ENCODE measurements at regions not wholly inside any gene's neighbourhood (a gene's known extent, or its start where the extent isn't known, plus 50 kb on each side); places are given as distances from the start of the nearest gene placed in this dataset.

GRCh38 chr2:66866331-66867062 is 431.6 kb downstream of the MEIS1 start:
- intact Hi-C loops (cut with DNase I) = no loop called here
- ATAC-seq (ENCODE audit: poor library complexity) (no peak), DNase-seq (no peak)

DNA sequence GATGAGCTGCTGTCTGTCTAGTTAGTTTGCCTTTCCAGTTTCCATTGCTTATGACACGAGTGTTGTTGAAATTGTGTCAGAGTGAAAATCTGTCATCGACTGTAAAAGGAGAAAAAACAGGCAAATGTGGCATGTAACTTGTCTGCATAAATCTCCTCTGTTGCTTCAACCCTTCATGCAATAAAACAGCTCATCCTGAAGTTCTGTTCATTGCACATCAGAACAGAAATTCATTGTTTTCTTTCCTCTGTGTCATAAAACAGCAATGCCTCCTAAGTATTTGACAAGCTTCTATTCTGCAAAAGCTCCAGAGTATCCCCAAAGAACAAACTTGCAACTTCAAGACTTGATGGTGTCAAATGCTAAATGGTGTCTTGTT is 432.1 kb downstream of the MEIS1 start:
- no peak for DNase-seq
- intact Hi-C loops (cut with DNase I) = no loop called here
- ATAC-seq (ENCODE audit: poor library complexity) = no peak

DNA sequence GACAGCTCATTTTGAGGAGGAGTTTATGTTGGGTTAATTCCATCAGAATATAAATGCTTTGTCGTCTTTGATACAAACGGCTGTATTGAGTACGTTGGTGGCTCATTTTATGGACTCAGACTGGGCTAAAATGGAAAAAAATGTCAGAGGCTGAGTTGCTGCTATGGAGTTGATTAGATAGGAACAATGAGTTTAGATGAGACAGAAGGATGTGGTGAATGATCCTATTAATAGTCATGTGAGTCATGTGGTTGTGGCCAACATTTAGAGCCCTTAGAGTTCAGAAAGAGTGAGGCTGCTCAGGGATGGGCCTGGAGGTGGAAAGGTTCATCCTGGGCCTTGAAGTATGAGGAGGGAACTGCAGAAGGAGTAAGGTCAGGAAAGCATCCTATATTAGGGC is 434.2 kb downstream of the MEIS1 start:
- DNase-seq (no peak), ATAC-seq (ENCODE audit: poor library complexity) (no peak)
- intact Hi-C loops (cut with DNase I) = no loop called here

DNA sequence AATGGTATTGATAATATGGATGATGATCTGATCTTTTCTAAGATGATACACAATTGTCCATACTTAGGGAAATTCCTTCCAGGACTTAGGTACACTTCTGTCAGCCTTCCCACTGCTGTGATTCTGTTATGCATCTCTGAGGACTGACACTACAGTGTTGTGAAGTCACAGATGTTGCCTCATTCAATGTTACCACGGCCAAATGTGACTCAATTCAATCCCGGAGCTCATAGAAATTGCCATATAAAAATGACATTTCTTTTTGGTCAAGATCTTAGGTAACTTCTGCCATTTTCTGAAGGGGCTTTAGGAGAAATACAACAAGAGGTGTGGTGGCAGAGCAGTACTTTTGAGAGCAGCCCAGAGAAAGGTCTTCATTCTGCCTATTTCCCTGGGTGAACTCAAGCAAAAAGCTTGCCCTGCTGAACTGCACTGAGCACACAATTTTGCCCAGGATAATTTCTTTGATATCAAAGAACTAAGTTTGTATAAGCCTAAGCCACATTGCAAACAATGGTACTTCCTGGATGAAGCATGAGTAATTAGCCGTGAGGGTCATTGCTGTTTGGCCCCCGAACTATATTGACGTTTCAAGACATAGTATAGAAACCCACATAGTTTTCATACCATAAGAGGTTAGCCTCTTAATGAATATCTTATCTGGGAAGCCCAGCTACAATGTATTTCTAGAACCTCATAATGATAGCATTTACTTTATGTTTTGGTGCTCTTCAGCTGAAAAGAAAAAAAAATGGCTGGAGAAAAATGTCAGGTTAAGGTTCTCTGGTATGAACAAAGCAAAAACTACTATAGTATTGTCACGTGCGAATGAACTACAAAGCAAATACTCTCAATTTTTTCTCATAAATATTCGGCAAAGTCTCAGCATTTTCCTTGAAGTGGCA is 437.4 kb downstream of the MEIS1 start:
- no peak for DNase-seq
- intact Hi-C loops (cut with DNase I) = no loop called here
- ATAC-seq (ENCODE audit: poor library complexity) = no peak

GRCh38 chr2:66872986-66873754 is 438.2 kb downstream of the MEIS1 start:
- intact Hi-C loops (cut with DNase I) = no loop called here
- ATAC-seq (ENCODE audit: poor library complexity) = no peak
- DNase-seq = no peak

DNA sequence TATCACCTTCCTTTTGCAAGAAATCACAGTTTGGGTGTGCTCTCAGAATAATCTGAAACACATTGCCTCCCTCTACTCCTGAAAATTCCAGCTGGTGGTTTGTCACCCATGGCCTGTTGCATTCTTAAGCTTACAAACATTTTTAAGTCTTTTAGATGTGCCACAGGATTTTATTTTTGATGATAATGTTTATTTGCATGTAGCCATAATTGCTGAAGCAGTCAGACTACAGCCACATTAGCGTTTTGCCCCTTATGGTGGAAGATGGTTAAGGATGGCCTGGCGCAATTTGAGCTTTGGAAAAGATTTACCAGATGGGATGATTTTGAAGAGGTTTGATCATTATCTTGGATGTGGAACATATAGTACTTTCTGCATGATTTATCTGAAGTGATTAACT is 439.5 kb downstream of the MEIS1 start:
- DNase-seq (no peak), ATAC-seq (ENCODE audit: poor library complexity) (no peak)
- intact Hi-C loops (cut with DNase I) = no loop called here

GRCh38 chr2:66875941-66876462 is 441.1 kb downstream of the MEIS1 start:
- ATAC-seq (ENCODE audit: poor library complexity) = no peak
- intact Hi-C loops (cut with DNase I) = no loop called here
- DNase-seq = no peak

GRCh38 chr2:66885775-66886383 is 451.0 kb downstream of the MEIS1 start:
- DNase-seq (no peak), ATAC-seq (ENCODE audit: poor library complexity) (no peak)
- intact Hi-C loops (cut with DNase I) = no loop called here

DNA sequence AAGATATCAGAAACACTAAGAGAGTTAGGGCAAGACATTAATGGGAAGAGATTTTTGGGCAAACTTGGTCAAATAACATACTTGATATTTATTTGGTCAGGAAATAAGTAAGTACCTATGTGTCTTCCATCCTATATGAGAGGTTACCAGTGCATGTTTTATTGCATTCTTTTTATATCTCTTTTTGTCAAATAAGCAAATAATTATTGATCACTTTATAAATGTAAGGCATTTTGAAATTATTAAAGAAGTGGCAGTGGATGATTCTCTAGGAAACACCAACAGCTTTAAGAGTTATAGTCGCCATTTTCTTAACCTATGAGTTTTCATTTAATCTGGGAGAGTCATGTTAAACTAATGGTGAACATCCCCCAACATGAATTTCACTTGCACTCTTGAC is 453.3 kb downstream of the MEIS1 start:
- DNase-seq = no peak
- intact Hi-C loops (cut with DNase I) = no loop called here
- no peak for ATAC-seq (ENCODE audit: poor library complexity)

DNA sequence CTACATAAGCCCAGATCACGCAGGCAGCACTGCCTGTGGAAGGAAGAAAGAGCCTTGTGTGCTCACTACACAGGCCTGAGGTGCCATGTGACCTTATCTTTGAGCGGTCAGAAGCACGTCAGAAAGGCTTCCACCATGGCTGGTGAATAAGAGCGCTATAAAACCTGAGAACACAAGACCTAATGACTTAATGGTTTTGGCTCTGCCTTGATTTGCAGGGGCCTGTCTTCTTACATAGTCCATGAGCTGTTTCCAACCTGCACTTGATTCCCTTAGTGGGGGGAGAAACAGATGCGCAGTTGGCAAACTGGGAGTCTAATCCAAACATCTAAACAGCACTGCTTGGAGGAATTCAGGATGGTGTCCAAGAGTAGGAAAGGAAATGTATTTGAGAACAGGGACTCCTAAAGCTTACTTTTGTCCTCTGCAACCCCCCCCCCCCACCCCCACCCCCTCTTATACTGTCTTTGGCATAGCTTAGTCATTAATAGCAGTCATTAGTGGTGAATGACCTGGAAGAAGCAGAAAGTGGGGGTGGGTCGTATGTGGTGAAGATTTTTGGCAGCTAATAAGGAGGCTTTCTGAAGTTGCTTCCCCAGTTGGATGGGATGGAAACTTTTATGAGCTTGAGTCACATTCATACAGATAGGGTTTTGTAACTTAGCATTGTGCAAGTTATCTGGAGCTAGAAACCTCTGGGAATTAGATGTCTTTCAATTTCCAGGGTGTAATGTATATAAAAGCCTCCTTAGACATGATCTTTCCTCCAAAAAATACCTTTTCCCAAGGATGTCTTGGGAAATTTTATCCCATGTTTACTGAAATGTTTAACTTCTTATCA is 454.1 kb downstream of the MEIS1 start:
- DNase-seq (no peak), ATAC-seq (ENCODE audit: poor library complexity) (peak; percentile 51)
- intact Hi-C loops (cut with DNase I) = no loop called here

DNA sequence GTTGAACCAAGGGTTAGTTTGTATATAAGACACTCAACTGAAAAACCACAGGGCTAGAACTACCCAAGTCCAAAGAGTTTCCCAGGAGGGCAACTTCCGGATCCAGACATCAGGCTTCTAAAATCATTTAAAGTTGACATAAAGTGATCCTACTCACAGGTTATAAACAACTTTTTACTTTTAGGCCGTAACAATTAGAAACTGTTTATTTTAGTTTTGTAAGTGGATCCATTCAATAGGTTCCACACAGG is 454.6 kb downstream of the MEIS1 start:
- ATAC-seq (ENCODE audit: poor library complexity) (no peak), DNase-seq (no peak)
- intact Hi-C loops (cut with DNase I) = no loop called here

DNA sequence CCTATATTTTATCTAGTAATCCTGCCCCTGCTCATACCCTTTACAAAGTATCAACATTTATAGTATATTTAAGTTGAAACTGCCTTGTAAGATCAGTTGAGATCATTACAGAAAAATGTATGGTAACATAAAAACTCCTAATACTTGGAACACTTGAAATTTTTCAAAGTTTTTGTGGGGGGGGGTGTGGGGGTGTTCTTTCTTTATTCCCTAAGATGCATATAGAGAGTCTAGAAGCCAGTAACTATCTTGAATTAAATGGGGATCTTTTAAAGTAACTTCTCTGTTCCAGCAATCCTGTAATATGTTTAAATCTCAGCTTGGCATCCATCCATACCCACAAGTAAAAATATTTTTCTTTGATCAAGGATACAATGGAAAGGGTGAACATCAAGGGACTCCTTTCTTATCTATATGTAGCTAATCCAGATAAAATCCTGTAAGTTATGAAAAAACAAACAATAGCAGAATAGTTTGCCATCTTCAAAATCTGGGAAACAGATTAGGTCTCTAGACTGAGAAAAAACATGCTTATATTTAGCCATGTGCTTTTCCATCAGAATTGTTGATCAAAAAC is 455.3 kb downstream of the MEIS1 start:
- no peak for ATAC-seq (ENCODE audit: poor library complexity)
- intact Hi-C loops (cut with DNase I) = no loop called here
- DNase-seq = no peak

- intact Hi-C loops (cut with DNase I) = no loop called here
- no peak for ATAC-seq (ENCODE audit: poor library complexity)
- no peak for DNase-seq
Observed at GRCh38 chr2:66895206-66895605, 460.3 kb downstream of the MEIS1 start.

DNA sequence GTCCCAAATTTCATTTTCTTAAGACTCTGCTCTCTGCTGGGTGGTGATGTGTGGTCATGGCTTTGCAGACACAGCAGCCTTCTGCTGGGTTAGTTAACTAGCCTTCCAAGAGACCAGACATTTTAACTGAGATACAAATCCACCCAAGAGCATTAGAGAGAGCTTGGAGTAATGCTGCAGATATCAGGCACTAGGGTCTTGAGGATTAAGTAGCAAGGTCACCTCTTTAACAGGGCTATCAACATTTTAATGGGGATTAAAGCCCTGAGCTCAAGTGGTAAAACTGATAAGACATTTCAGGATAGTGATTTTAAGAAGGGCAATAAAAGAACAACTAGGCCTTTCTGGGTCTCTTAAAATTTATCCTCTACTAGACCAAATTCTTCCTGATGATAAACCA is 461.2 kb downstream of the MEIS1 start:
- intact Hi-C loops (cut with DNase I) = no loop called here
- no peak for ATAC-seq (ENCODE audit: poor library complexity)
- no peak for DNase-seq

DNA sequence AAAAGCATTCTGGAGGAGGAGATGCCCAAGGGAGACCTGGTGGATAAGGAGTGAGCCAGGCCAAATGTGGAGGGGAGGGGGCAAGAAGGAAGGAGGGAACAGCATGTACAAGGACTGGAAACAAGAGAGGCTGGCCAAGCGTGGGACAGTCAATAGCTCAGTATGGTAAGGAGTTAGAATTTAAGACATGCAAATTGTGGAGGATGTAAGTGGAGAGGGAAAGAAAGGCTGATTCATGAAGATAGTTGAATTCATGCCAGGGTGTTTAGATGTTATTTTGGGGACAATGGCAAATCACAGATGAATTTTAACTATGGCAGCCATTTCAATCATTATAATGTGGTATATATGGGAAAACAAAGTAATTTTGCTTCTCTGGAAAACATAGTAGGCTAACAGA is 462.3 kb downstream of the MEIS1 start:
- intact Hi-C loops (cut with DNase I) = no loop called here
- ATAC-seq (ENCODE audit: poor library complexity) (no peak), DNase-seq (no peak)

DNA sequence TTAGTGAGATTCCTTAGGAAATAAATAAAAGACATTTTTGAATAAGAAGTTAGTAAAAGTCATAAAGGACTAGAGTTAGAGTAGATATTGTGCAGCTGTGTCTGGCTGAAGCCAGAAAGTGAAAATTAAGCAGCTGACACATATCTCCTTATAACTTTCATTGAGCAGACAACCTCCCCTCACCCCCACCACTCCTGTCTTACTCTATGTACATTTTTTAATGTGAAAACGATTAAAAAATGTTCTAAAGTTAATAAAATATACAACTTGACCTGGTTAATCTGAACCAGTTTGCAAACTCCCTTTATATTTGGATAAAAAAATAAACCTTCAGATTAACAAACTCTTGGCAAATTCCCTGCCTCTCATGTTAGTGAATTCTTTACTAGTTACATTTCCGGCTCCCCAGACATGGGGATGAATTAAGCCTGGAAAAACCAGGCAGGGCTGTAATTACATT is 462.8 kb downstream of the MEIS1 start:
- ATAC-seq (ENCODE audit: poor library complexity) = no peak
- intact Hi-C loops (cut with DNase I) = no loop called here
- DNase-seq = no peak

- DNase-seq = no peak
- ATAC-seq (ENCODE audit: poor library complexity) = no peak
- intact Hi-C loops (cut with DNase I) = no loop called here
Observed at GRCh38 chr2:66899109-66899508, 464.2 kb downstream of the MEIS1 start.

DNA sequence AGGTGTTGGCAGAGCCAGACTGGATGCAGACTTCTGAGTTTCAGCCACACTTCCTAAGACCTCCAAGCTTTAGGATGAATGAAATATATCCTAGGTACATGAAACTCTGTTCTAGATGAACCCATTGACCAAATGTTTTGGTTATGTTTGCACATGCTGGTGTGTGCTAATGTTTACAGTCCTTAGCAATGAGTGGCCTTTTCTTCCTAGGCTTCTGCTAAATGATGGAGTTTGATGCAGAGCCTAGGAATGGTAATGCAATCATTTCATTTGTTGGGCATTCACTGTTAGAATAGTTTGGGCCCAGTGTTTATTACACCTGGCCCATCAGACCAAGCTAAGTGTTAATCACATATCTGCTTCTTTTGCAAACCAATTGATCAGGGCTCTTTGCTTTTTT is 464.7 kb downstream of the MEIS1 start:
- no peak for DNase-seq
- intact Hi-C loops (cut with DNase I) = no loop called here
- no peak for ATAC-seq (ENCODE audit: poor library complexity)
